HEK293 (cell line): ENCODE measurements at regions not wholly inside any gene's neighbourhood (a gene's known extent, or its start where the extent isn't known, plus 50 kb on each side); places are given as distances from the start of the nearest gene placed in this dataset.

Source experiments
- CTCF ChIP-seq: fragments of 450-650 bp; formaldehyde crosslinking; IDR thresholded peaks from 2 replicates; pipeline ENCODE4 v1.5.1; 2016; ENCODE audit warnings: missing biosample characterization, missing genetic modification characterization
- SALL2 ChIP-seq: fragments of 450-650 bp; formaldehyde crosslinking; IDR thresholded peaks from 2 replicates; pipeline ENCODE4 v1.5.0; 2017; ENCODE audit warnings: missing biosample characterization, mild to moderate bottlenecking, missing genetic modification characterization, borderline replicate concordance
- ZNF223 ChIP-seq: fragments of 450-650 bp; formaldehyde crosslinking; IDR thresholded peaks from 2 replicates; pipeline ENCODE4 v1.5.1; 2016; ENCODE audit warnings: missing biosample characterization, missing genetic modification characterization
- ZNF473 ChIP-seq: fragments of 450-650 bp; formaldehyde crosslinking; IDR thresholded peaks from 2 replicates; pipeline ENCODE4 v1.5.1; 2017; ENCODE audit warnings: missing biosample characterization, missing genetic modification characterization

DNA sequence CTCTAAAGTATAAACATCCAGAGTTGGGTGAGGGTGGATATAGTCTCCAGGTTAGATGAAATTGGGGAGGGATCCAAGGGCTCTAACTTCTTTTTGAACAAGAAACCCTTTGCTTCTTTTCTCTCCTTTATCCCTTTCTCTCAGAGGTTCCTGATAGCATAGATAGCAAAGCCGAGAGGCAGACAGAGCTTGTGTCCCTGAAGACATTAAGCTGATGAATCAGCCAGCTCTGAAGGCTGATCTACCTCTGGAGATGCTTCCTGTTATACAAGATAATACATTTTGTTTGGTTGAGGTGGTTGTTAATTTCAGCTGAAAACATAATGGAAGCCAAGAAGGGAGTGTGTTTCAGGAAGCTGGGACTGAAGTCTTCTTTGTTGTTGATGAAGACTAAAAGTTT, 193.2 kb downstream of the PDCD6IP start:
- TF ChIP-seq ZNF223 (no peak), ZNF473 (tag by site-specific recombination) (no peak), SALL2 (no peak), CTCF (tag by site-specific recombination) (no peak)
